IMR-90 (cell line): ENCODE measurements at regions not wholly inside any gene's neighbourhood (a gene's known extent, or its start where the extent isn't known, plus 50 kb on each side); places are given as distances from the start of the nearest gene placed in this dataset.

ENCODE experiments used
- ATAC-seq: fragments of 200-7000 bp; cut with Tn5 transposase; 2 replicates; pipeline ENCODE4 v1.9.1; 2020; ENCODE audit warnings: low read depth, mild to moderate bottlenecking, moderate library complexity
- BruUV-seq: library from RNA; stranded (reverse); fragments of 400-500 nt; replicated peaks from 2 replicates; lab custom pipeline; 2021; lab: Mats Ljungman, UMichigan
- CTCF ChIA-PET: fragments of 300-600 bp; formaldehyde crosslinking; extraction: SDS; loops from one replicate; lab custom pipeline; 2021; ENCODE audit warnings: antibody characterized with exemption; lab: Yijun Ruan, JAX
- POLR2A ChIA-PET: fragments of 300-600 bp; sonication (Branson Sonifier 250); formaldehyde crosslinking; loops from one replicate; lab custom pipeline; 2022; ENCODE audit warnings: antibody characterized with exemption; ENCODE audit not compliant: unreplicated experiment; lab: Charles Lee
- DNase-seq: peaks from one replicate; pipeline ENCODE4 v3.0.0; 2013
- H2AFZ ChIP-seq: replicated peaks from 2 replicates; pipeline ENCODE3; 2013; ENCODE audit warnings: low read length, mild to moderate bottlenecking; ENCODE audit not compliant: poor library complexity
- H2AK5ac ChIP-seq: 2 replicates; pipeline ENCODE4 v1.6.1; 2013; ENCODE audit warnings: low read depth, low read length, inconsistent platforms
- H2AK9ac ChIP-seq: replicated peaks from 2 replicates; pipeline ENCODE3; 2013; ENCODE audit warnings: mild to moderate bottlenecking, low read depth, low read length, moderate library complexity; ENCODE audit not compliant: poor library complexity
- H2BK120ac ChIP-seq: 2 replicates; pipeline ENCODE4 v1.6.1; 2013; ENCODE audit warnings: low read depth, low read length, inconsistent platforms
- H2BK15ac ChIP-seq: 3 replicates; pipeline ENCODE4 v1.6.1; 2013; ENCODE audit warnings: low read depth, low read length, inconsistent platforms
- H2BK20ac ChIP-seq: 2 replicates; pipeline ENCODE4 v1.6.1; 2013; ENCODE audit warnings: low read depth, mild to moderate bottlenecking, inconsistent platforms, low read length, moderate library complexity
- H2BK5ac ChIP-seq: 2 replicates; pipeline ENCODE4 v1.6.1; 2013; ENCODE audit warnings: mild to moderate bottlenecking, low read depth, low read length, inconsistent platforms; ENCODE audit not compliant: poor library complexity, severe bottlenecking
- H3K14ac ChIP-seq: replicated peaks from 2 replicates; pipeline ENCODE4 v1.6.1; 2013; ENCODE audit warnings: low read depth, low read length, inconsistent platforms
- H3K18ac ChIP-seq: 2 replicates; pipeline ENCODE4 v1.6.1; 2013; ENCODE audit warnings: low read depth, low read length, control low read depth
- H3K23ac ChIP-seq: 2 replicates; pipeline ENCODE4 v1.6.1; 2013; ENCODE audit warnings: low read depth, low read length, inconsistent platforms
- H3K27ac ChIP-seq: 2 replicates; pipeline ENCODE4 v1.5.1; 2013; ENCODE audit warnings: mild to moderate bottlenecking, control low read depth, low read length; ENCODE audit not compliant: insufficient read depth
- H3K27me3 ChIP-seq: 2 replicates; pipeline ENCODE4 v1.6.1; 2013; ENCODE audit warnings: low read length; ENCODE audit not compliant: control insufficient read depth, insufficient read depth
- H3K36me3 ChIP-seq: 2 replicates; pipeline ENCODE4 v1.6.1; 2013; ENCODE audit warnings: low read length, mixed read lengths; ENCODE audit not compliant: control insufficient read depth, insufficient read depth
- H3K4ac ChIP-seq: 2 replicates; pipeline ENCODE4 v1.6.1; 2013; ENCODE audit warnings: low read depth, low read length, inconsistent platforms
- H3K4me1 ChIP-seq: 2 replicates; pipeline ENCODE4 v1.6.1; 2013; ENCODE audit warnings: low read length, mixed read lengths; ENCODE audit not compliant: control insufficient read depth, insufficient read depth
- H3K4me2 ChIP-seq: 2 replicates; pipeline ENCODE4 v1.6.1; 2013; ENCODE audit warnings: low read depth, mild to moderate bottlenecking, control low read depth, low read length, moderate library complexity
- H3K4me3 ChIP-seq: 2 replicates; pipeline ENCODE4 v1.5.1; 2013; ENCODE audit warnings: low read depth, mild to moderate bottlenecking, control low read depth, low read length, moderate library complexity; ENCODE audit not compliant: insufficient read depth
- H3K56ac ChIP-seq: 2 replicates; pipeline ENCODE4 v1.6.1; 2013; ENCODE audit warnings: low read length, inconsistent platforms; ENCODE audit not compliant: insufficient read depth; ENCODE audit errors: extremely low read depth
- H3K79me1 ChIP-seq, 2 experiments: 2 replicates each; pipeline ENCODE4 v1.6.1; 2013; ENCODE audit warnings: low read length in 2 of 2, inconsistent platforms in 1 of 2, low read depth in 1 of 2
- H3K9ac ChIP-seq: 2 replicates; pipeline ENCODE4 v1.6.1; 2013; ENCODE audit warnings: low read depth, low read length, control low read depth
- H3K9me1 ChIP-seq: 2 replicates; pipeline ENCODE4 v1.6.1; 2013; ENCODE audit warnings: low read length, inconsistent platforms; ENCODE audit not compliant: insufficient read depth
- H3K9me3 ChIP-seq: 2 replicates; pipeline ENCODE4 v1.6.1; 2013; ENCODE audit warnings: low read length; ENCODE audit not compliant: control insufficient read depth, insufficient read depth
- H4K20me1 ChIP-seq: 2 replicates; pipeline ENCODE4 v1.6.1; 2013; ENCODE audit warnings: low read length, inconsistent platforms; ENCODE audit not compliant: insufficient read depth
- H4K5ac ChIP-seq: 2 replicates; pipeline ENCODE4 v1.6.1; 2013; ENCODE audit warnings: mild to moderate bottlenecking, low read depth, low read length, control low read depth
- H4K8ac ChIP-seq, 2 experiments: 2 replicates each; pipeline ENCODE4 v1.6.1; 2013; ENCODE audit warnings: low read depth in 2 of 2, low read length in 2 of 2, control low read depth in 1 of 2, inconsistent platforms in 1 of 2
- H4K91ac ChIP-seq: 2 replicates; pipeline ENCODE4 v1.6.1; 2013; ENCODE audit warnings: low read depth, low read length, inconsistent platforms; ENCODE audit not compliant: insufficient read depth
- BHLHE40 ChIP-seq: fragments of 150-350 bp; IDR thresholded peaks from 2 replicates; pipeline ENCODE4 v1.6.1; 2016; ENCODE audit warnings: mild to moderate bottlenecking, low read depth, low read length
- CEBPB ChIP-seq: IDR thresholded peaks from 2 replicates; pipeline ENCODE4 v1.6.1; 2012; ENCODE audit warnings: low read depth, low read length, improper control_type of control experiment
- FOS ChIP-seq: fragments of 150-350 bp; IDR thresholded peaks from 2 replicates; pipeline ENCODE4 v1.6.1; 2016; ENCODE audit warnings: low read depth, low read length
- WGBS, 2 experiments: methylation state at CpG; one replicate each; pipeline versions ENCODE4 v1.1.5 to v1.1.7; 2013; ENCODE audit warnings: missing lambda C conversion rate in 2 of 2; ENCODE audit not compliant: insufficient read length in 1 of 2; ENCODE audit errors: extremely low coverage in 2 of 2; 5-methylcytosine and 5-hydroxymethylcytosine counted together
- dilution Hi-C: fragments of 300-500 bp; cut with HindIII; formaldehyde crosslinking; loops from one replicate; pipeline ENCODE4 v1.14.3; 2018; ENCODE audit warnings: low sequenced_read_pairs; ENCODE audit not compliant: unreplicated experiment
- in situ Hi-C: fragments of 300-500 bp; cut with MboI; formaldehyde crosslinking; loops from 3 replicates; pipeline ENCODE4 v1.14.3; 2019; ENCODE audit warnings: low sequenced_read_pairs, inconsistent platforms, mixed read lengths
- intact Hi-C: fragments of 100-400 bp; cut with micrococcal nuclease; formaldehyde crosslinking; loops from 2 replicates; pipeline ENCODE4 v1.10.0; 2022

- in situ Hi-C loops (no loop called here), dilution Hi-C loops (no loop called here), intact Hi-C loops (no loop called here)
- CTCF ChIA-PET = no interaction called here
- Histone ChIP-seq H2AK5ac (peak overlapping the region; percentile 41; the same call in 1 of the 2 replicates), H2AK9ac (peak overlapping the region; percentile 25), H3K27me3 (no peaks in the 10 kb centered on the region), H3K36me3 (no peaks in the 10 kb centered on the region), H4K91ac (0 out of 2 replicates have a peak overlapping the region, but pooled peaks have one; percentile 23), H3K23ac (peak overlapping the region; percentile 64; the same call in 1 of the 2 replicates), H4K5ac (peak overlapping the region; percentile 47; the same call in 1 of the 2 replicates), H4K20me1 (peaks cover 5% of the 10 kb centered on the region; the same call in 1 of the 2 replicates), H3K18ac (peak overlapping the region; percentile 85; the same call in 1 of the 2 replicates), H2AFZ (no peak overlapping the region), H3K4me1 (peaks cover 10% of the 10 kb centered on the region), H3K14ac (peak overlapping the region; percentile 75), H3K4ac (peak overlapping the region; percentile 75; the same call in 1 of the 2 replicates), H4K8ac (peak overlapping the region in 1 of 2 experiments; percentile 52; a peak in 1 of 4 replicates), H3K9me3 (no peaks in the 10 kb centered on the region), H3K79me1 (peaks cover 11 to 59% of the 10 kb centered on the region in 2 experiments), H3K27ac (no peak overlapping the region), H2BK20ac (peak overlapping the region; percentile 71), H3K4me3 (no peak overlapping the region), H3K9ac (no peak overlapping the region), H2BK5ac (peak overlapping the region; percentile 95), H3K56ac (0 out of 2 replicates have a peak overlapping the region, but pooled peaks have one; percentile 21), H3K9me1 (peaks cover 13% of the 10 kb centered on the region), H2BK15ac (0 out of 3 replicates have a peak overlapping the region, but pooled peaks have one; percentile 53), H3K4me2 (peak overlapping the region; percentile 70; the same call in 1 of the 2 replicates), H2BK120ac (peak overlapping the region; percentile 70)
- BruUV-seq = no TSS peak
- no CpG with 5 or more reads among the region's 2 CpGs for WGBS, 2 experiments
- POLR2A ChIA-PET = interaction anchor here (0.6 kb wide), 1 partner anchor 130 kb away, joined by 3 read pairs; the partner anchor contains the start of gene UTRN
- DNase-seq (peak; percentile 84), ATAC-seq (peak; percentile 38)
- no peak for TF ChIP-seq BHLHE40
- 0 out of 2 replicates have a peak, but pooled peaks have one; percentile 3 for TF ChIP-seq FOS
- peak; percentile 38; the same call in 1 of the 2 replicates for TF ChIP-seq CEBPB
These were observed 130.7 kb downstream of the UTRN start for GRCh38 chr6:144415835-144416237.
